ENCODE measurements at regions not wholly inside any gene's neighbourhood (a gene's known extent, or its start where the extent isn't known, plus 50 kb on each side); places are given as distances from the start of the nearest gene placed in this dataset.

DNA sequence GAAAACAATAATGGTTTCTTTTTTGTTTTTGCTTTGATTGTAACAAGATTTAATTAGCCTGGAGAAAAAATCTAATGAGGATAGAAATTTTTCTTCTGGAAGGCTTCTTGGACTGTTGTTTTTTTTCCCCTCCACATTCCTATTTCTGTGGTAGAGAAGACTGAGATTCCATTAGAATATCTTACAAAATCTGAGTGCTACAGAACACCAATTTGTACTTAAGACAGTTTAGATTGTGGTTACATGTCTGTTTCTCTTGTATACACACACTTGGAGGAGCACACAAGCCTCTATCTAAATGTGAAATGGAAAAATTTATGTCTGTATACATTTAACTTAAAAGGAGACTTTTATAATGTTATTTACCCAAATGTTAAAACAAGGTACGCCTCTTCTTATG, 176.9 kb upstream of the ARSJ start:
- intact Hi-C loops (cut with DNase I, micrococcal nuclease), result no loop called here
- no peak overlapping the region for H3K27ac Mint-ChIP-seq
- Histone ChIP-seq H3K36me3 (ENCODE audit: insufficient read depth, low read length) (no peaks in the 10 kb centered on the region), H3K27me3 (ENCODE audit: control insufficient read depth in 1 of 2, insufficient read depth in 2 of 2, low read length in 2 of 2) (no peaks in the 10 kb centered on the region), H3K4me1 (ENCODE audit: insufficient read depth, low read length) (no peaks in the 10 kb centered on the region), H3K27ac (ENCODE audit: low read depth in 1 of 2, low read length in 2 of 2) (no peak overlapping the region), H3K9me3 (ENCODE audit: control insufficient read depth in 1 of 2, insufficient read depth in 1 of 2, low read length in 2 of 2) (no peaks in the 10 kb centered on the region), H3K4me3 (ENCODE audit: low read length) (no peak overlapping the region)
- H3K36me3 Mint-ChIP-seq (ENCODE audit: low read depth), result no peaks in the 10 kb centered on the region
- no peaks in the 10 kb centered on the region for H3K4me1 Mint-ChIP-seq (ENCODE audit: low read depth)
- H3K9me3 Mint-ChIP-seq, result no peaks in the 10 kb centered on the region
- no peak overlapping the region for H3K4me3 Mint-ChIP-seq
- ChIA-PET POLR2A (no interaction called here), CTCF (no interaction called here)
- ATAC-seq (ENCODE audit: poor library complexity) (no peak), DNase-seq (no peak)
- TF ChIP-seq CTCF (IDR thresholded peaks at IDR 0.05), result no peak
- no peaks in the 10 kb centered on the region for H3K27me3 Mint-ChIP-seq

DNA sequence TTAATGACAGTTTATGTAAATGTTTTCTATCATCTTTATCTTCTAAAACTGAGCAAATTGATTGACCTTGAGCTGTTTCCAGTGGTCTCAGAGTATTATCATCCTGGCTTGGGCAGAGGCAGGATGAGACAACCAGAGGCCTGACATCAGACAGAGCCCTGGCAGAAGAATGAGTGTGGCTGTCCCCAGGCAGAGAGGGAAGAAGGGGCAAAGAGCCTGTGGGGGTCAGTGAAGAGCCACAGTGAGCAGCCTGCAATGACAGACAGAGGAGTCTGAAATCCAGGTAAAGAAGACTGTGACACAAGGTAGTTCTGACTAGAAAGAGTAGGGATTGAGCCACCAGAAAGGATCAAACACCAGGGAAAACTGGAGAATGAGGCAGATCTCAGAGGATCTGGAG, 182.4 kb upstream of the ARSJ start:
- TF ChIP-seq CTCF (IDR thresholded peaks at IDR 0.05), result no peak
- H3K36me3 Mint-ChIP-seq (ENCODE audit: low read depth), result no peaks in the 10 kb centered on the region
- no peak overlapping the region for H3K27ac Mint-ChIP-seq
- no peaks in the 10 kb centered on the region for H3K4me1 Mint-ChIP-seq (ENCODE audit: low read depth)
- Histone ChIP-seq H3K36me3 (ENCODE audit: insufficient read depth, low read length) (no peaks in the 10 kb centered on the region), H3K4me1 (ENCODE audit: insufficient read depth, low read length) (no peaks in the 10 kb centered on the region), H3K4me3 (ENCODE audit: low read length) (no peak overlapping the region), H3K27me3 (ENCODE audit: control insufficient read depth in 1 of 2, insufficient read depth in 2 of 2, low read length in 2 of 2) (no peaks in the 10 kb centered on the region), H3K9me3 (ENCODE audit: control insufficient read depth in 1 of 2, insufficient read depth in 1 of 2, low read length in 2 of 2) (no peaks in the 10 kb centered on the region), H3K27ac (ENCODE audit: low read depth in 1 of 2, low read length in 2 of 2) (no peak overlapping the region)
- POLR2A ChIA-PET, result no interaction called here
- CTCF ChIA-PET, result no interaction called here
- no peaks in the 10 kb centered on the region for H3K9me3 Mint-ChIP-seq
- H3K4me3 Mint-ChIP-seq, result no peak overlapping the region
- no peaks in the 10 kb centered on the region for H3K27me3 Mint-ChIP-seq
- intact Hi-C loops (cut with DNase I, micrococcal nuclease), result no loop called here
- ATAC-seq (ENCODE audit: poor library complexity) (no peak), DNase-seq (no peak)

- no peak for TF ChIP-seq CTCF (IDR thresholded peaks at IDR 0.05)
- no peaks in the 10 kb centered on the region for H3K27me3 Mint-ChIP-seq
- CTCF ChIA-PET, result no interaction called here
- intact Hi-C loops (cut with DNase I, micrococcal nuclease), result no loop called here
- POLR2A ChIA-PET, result no interaction called here
- Histone ChIP-seq H3K4me3 (ENCODE audit: low read length) (no peak overlapping the region), H3K9me3 (ENCODE audit: control insufficient read depth in 1 of 2, insufficient read depth in 1 of 2, low read length in 2 of 2) (no peaks in the 10 kb centered on the region), H3K36me3 (ENCODE audit: insufficient read depth, low read length) (no peaks in the 10 kb centered on the region), H3K27me3 (ENCODE audit: control insufficient read depth in 1 of 2, insufficient read depth in 2 of 2, low read length in 2 of 2) (no peaks in the 10 kb centered on the region), H3K27ac (ENCODE audit: low read depth in 1 of 2, low read length in 2 of 2) (no peak overlapping the region), H3K4me1 (ENCODE audit: insufficient read depth, low read length) (no peaks in the 10 kb centered on the region)
- no peak for DNase-seq
- H3K4me1 Mint-ChIP-seq (ENCODE audit: low read depth), result no peaks in the 10 kb centered on the region
- H3K36me3 Mint-ChIP-seq (ENCODE audit: low read depth), result no peaks in the 10 kb centered on the region
- H3K4me3 Mint-ChIP-seq, result no peak overlapping the region
- no peaks in the 10 kb centered on the region for H3K9me3 Mint-ChIP-seq
- H3K27ac Mint-ChIP-seq, result no peak overlapping the region
- no peak for ATAC-seq (ENCODE audit: poor library complexity)
These were observed 183.6 kb upstream of the ARSJ start for GRCh38 chr4:114163051-114163450.
